ENCODE measurements at regions not wholly inside any gene's neighbourhood (a gene's known extent, or its start where the extent isn't known, plus 50 kb on each side); places are given as distances from the start of the nearest gene placed in this dataset.

DNA sequence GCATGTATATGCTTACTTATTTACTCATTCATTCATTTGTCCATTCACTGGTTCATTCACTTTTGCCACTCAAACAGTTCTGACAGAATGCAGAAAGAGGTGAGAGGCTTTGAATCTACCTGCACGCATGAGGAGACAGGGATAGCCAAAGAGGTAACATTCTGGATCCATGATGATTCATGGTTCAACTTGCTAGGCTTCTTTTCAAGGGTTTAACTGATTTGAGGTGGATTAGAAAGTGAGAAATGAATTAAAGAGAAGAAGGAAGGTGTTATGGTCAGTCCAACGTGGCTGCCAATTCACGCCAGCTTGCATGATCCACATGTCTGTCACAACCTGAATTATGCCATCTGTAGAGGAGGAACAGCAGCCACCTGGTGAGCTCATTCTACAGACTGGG lies 260.6 kb downstream of the ARRDC4 start:
- intact Hi-C loops (cut with DNase I) = no loop called here
- no peaks in the 10 kb centered on the region for H3K9me3 ChIP-seq
- H3K4me3 ChIP-seq = no peak overlapping the region
- no peak for TF ChIP-seq POLR2A (IDR thresholded peaks at IDR 0.05)
- TF ChIP-seq, protein P1, sequence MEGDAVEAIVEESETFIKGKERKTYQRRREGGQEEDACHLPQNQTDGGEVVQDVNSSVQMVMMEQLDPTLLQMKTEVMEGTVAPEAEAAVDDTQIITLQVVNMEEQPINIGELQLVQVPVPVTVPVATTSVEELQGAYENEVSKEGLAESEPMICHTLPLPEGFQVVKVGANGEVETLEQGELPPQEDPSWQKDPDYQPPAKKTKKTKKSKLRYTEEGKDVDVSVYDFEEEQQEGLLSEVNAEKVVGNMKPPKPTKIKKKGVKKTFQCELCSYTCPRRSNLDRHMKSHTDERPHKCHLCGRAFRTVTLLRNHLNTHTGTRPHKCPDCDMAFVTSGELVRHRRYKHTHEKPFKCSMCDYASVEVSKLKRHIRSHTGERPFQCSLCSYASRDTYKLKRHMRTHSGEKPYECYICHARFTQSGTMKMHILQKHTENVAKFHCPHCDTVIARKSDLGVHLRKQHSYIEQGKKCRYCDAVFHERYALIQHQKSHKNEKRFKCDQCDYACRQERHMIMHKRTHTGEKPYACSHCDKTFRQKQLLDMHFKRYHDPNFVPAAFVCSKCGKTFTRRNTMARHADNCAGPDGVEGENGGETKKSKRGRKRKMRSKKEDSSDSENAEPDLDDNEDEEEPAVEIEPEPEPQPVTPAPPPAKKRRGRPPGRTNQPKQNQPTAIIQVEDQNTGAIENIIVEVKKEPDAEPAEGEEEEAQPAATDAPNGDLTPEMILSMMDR (IDR thresholded peaks at IDR 0.05) = no peak
- no peaks in the 10 kb centered on the region for H3K36me3 ChIP-seq
- no peaks in the 10 kb centered on the region for H3K27me3 ChIP-seq
- H3K27ac ChIP-seq = no peak overlapping the region
- DNase-seq = no peak
- WGBS, 2 donors = 22 to 36% methylated on average over 3 of the region's 3 CpGs
- H3K4me1 ChIP-seq = peaks cover 0 to 19% (median 0%) of the 10 kb centered on the region in 3 donors

DNA sequence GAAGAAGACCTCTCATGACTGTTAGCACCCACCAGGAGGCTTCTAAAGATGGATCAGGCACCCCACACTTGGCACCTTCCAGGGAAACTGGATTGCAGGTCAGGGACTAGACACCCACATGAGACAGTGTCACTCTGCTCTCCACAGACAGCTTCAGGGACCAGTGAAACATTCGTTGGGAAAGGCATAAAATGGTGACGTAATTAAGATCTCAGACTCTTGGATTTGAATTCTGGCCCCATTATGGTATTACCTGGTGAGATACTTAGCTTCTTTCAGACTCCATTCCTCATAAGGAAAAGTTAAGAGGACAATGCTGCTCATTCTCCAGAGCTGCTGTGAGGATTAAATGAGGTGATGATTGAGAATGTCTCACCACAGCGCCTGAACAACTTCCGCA lies 261.1 kb downstream of the ARRDC4 start:
- H3K27ac ChIP-seq = no peak overlapping the region
- H3K4me1 ChIP-seq = peaks cover 0 to 19% (median 0%) of the 10 kb centered on the region in 3 donors
- TF ChIP-seq, protein P1 (IDR thresholded peaks at IDR 0.05) = peak in 1 of 6 experiments; percentile 5
- no peak for TF ChIP-seq POLR2A (IDR thresholded peaks at IDR 0.05)

DNA sequence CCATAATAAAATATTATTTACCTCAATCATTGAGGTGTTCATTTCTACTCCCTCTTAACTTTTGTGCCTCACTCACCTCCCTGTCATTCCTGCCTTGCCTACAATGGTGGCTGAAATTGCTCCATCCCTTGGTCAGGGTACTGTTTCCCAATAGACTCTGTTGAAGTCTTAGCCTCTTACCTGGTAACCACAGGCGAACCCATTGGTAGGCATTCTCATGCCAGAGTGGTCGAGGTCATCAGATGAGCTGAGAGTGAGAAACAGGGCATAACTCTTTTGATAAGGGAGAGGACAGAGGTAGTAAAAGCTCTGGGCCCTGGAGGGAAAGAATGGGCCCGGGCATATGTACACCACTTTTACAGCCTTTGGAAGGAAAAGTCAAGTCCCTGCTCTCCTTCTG lies 265.6 kb downstream of the ARRDC4 start:
- DNase-seq = no peak

More for the DNA sequence above, 261.1 kb downstream of the ARRDC4 start:
- 78 to 85% methylated on average over 4 of the region's 4 CpGs for WGBS, 2 donors
- intact Hi-C loops (cut with DNase I) = no loop called here
- no peak for DNase-seq
- Histone ChIP-seq H3K9me3 (no peaks in the 10 kb centered on the region), H3K36me3 (no peaks in the 10 kb centered on the region), H3K27me3 (no peaks in the 10 kb centered on the region), H3K4me3 (no peak overlapping the region)

DNA sequence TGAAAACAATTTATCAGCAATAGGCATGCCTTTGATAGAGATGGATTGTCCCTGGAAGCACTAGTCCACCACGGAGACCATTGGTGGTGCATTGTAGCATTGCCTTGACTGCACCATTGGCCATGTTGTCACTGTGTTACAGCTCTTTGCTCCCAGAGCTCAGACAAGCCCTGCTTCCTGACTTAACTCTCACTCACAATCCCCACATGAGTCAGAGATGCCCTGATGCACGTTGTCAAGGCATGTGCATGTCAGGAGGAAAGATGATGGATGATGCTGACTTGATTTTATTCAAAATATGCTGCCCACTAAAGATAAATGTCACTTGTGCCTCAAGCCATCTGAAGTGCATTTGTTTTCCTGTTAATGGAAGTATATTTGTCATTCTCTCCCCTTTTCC lies 266.1 kb downstream of the ARRDC4 start:
- intact Hi-C loops (cut with DNase I) = no loop called here
- TF ChIP-seq POLR2A (IDR thresholded peaks at IDR 0.05) = no peak
- TF ChIP-seq, protein P1 (IDR thresholded peaks at IDR 0.05) = no peak
- no peak for DNase-seq

More for the DNA sequence above, 265.6 kb downstream of the ARRDC4 start:
- Histone ChIP-seq H3K4me3 (no peak overlapping the region), H3K36me3 (no peaks in the 10 kb centered on the region), H3K4me1 (peaks cover 0 to 5% (median 0%) of the 10 kb centered on the region in 3 donors), H3K9me3 (no peaks in the 10 kb centered on the region), H3K27me3 (no peaks in the 10 kb centered on the region), H3K27ac (no peak overlapping the region)
- intact Hi-C loops (cut with DNase I) = no loop called here
- TF ChIP-seq POLR2A (IDR thresholded peaks at IDR 0.05) = no peak
- TF ChIP-seq, protein P1 (IDR thresholded peaks at IDR 0.05) = no peak
- WGBS, 2 donors = 73 to 76% methylated on average over 3 of the region's 3 CpGs

DNA sequence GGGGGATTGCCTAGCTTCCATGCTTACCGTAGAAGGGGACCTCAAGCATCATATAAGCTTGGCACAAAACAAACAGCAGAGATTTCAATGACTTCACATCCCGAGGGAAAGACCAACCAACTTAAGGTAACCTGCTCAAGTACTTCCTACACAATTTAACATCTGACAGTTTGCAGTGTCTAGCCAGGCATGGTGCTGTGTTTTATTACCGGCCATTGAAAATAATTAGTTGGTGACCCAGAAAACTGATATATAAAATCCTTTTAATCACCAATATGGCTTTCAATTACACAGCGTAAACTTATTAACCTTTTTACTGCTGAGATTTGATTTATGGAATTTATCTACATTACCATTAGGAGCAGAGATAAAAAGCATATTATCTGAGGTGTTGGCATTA lies 268.3 kb downstream of the ARRDC4 start:
- DNase-seq = no peak
- intact Hi-C loops (cut with DNase I) = no loop called here
- H3K36me3 ChIP-seq = no peaks in the 10 kb centered on the region
- no peaks in the 10 kb centered on the region for H3K9me3 ChIP-seq
- no peak for TF ChIP-seq POLR2A (IDR thresholded peaks at IDR 0.05)
- TF ChIP-seq, protein P1 (IDR thresholded peaks at IDR 0.05) = no peak
- no peaks in the 10 kb centered on the region for H3K4me1 ChIP-seq
- no peak overlapping the region for H3K27ac ChIP-seq
- H3K4me3 ChIP-seq = no peak overlapping the region
- H3K27me3 ChIP-seq = no peaks in the 10 kb centered on the region
- WGBS, 2 donors = 81 to 89% methylated on average over 4 of the region's 4 CpGs

More for the DNA sequence above, 266.1 kb downstream of the ARRDC4 start:
- H3K4me3 ChIP-seq = no peak overlapping the region
- H3K4me1 ChIP-seq = peaks cover 0 to 2% (median 0%) of the 10 kb centered on the region in 3 donors
- no peak overlapping the region for H3K27ac ChIP-seq
- H3K27me3 ChIP-seq = no peaks in the 10 kb centered on the region
- 40 to 44% methylated on average over 2 of the region's 2 CpGs for WGBS, 2 donors
- no peaks in the 10 kb centered on the region for H3K36me3 ChIP-seq
- no peaks in the 10 kb centered on the region for H3K9me3 ChIP-seq

Data from esophagus squamous epithelium (tissue), 5 donors.